Thymus (tissue), 11 donors: ENCODE measurements at regions not wholly inside any gene's neighbourhood (a gene's known extent, or its start where the extent isn't known, plus 50 kb on each side); places are given as distances from the start of the nearest gene placed in this dataset.

Source experiments
- DNase-seq, 9 donors: peaks; one replicate each; pipeline ENCODE4 v3.0.0-alpha.2; 2013; ENCODE audit warnings: low spot score in 9 of 9, low read depth in 6 of 9, missing footprints in 1 of 9
- H3K27ac ChIP-seq, 2 donors: one replicate each; pipeline ENCODE4 v1.5.1; 2013; ENCODE audit warnings: control low read depth in 1 of 2, low read depth in 1 of 2, low read length in 1 of 2, mild to moderate bottlenecking in 1 of 2, moderate library complexity in 1 of 2
- H3K27me3 ChIP-seq, 2 donors: one replicate each; pipeline ENCODE4 v1.5.1; 2013; ENCODE audit warnings: low read length in 1 of 2; ENCODE audit not compliant: control insufficient read depth in 2 of 2, insufficient read depth in 1 of 2
- H3K36me3 ChIP-seq, 2 donors: one replicate each; pipeline ENCODE4 v1.5.1; 2013; ENCODE audit warnings: low read length in 1 of 2, mild to moderate bottlenecking in 1 of 2, moderate library complexity in 1 of 2; ENCODE audit not compliant: control insufficient read depth in 2 of 2, insufficient read depth in 2 of 2
- H3K4me1 ChIP-seq, 2 donors: one replicate each; pipeline ENCODE4 v1.5.1; 2013; ENCODE audit warnings: low read length in 2 of 2; ENCODE audit not compliant: control insufficient read depth in 2 of 2, insufficient read depth in 2 of 2
- H3K4me3 ChIP-seq, 2 donors: one replicate each; pipeline ENCODE4 v1.5.1; 2013; ENCODE audit warnings: low read length in 2 of 2, control low read depth in 1 of 2, mild to moderate bottlenecking in 1 of 2
- H3K9me3 ChIP-seq, 2 donors: one replicate each; pipeline ENCODE4 v1.5.1; 2013; ENCODE audit warnings: low read length in 1 of 2, mild to moderate bottlenecking in 1 of 2; ENCODE audit not compliant: control insufficient read depth in 2 of 2, insufficient read depth in 1 of 2
- WGBS: extraction: QIAGEN DNeasy Blood & Tissue Kit; methylation state at CpG from one replicate; pipeline ENCODE4 v1.1.7; 2013; 5-methylcytosine and 5-hydroxymethylcytosine counted together
- donor health status: healthy.

DNA sequence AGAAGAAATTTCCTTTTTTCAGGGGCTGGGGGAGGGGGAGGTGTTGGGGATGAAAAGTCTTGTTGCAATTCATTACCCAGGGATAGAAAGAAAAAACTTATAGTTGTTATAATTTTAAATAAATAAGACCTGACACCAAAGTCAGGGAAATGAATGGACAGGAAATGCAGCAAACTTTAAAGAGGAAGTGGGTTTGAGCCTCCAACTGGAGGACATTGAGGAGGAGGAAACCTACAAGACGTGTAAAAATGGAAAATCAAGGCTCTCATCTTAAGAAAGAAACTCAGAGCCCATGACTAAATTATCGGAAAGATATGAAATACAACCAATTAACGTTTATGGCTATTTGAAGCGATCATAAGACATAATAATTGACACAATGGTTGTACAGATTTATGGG is 54.4 kb downstream of the NIBAN1 start:
- no peaks in the 10 kb centered on the region for H3K36me3 ChIP-seq
- no peaks in the 10 kb centered on the region for H3K9me3 ChIP-seq
- no peaks in the 10 kb centered on the region for H3K27me3 ChIP-seq
- H3K4me1 ChIP-seq, result no peaks in the 10 kb centered on the region
- no peak overlapping the region for H3K27ac ChIP-seq
- H3K4me3 ChIP-seq, result no peak overlapping the region
- WGBS, result 89% methylated on average over 4 of the region's 4 CpGs
- no peak for DNase-seq

DNA sequence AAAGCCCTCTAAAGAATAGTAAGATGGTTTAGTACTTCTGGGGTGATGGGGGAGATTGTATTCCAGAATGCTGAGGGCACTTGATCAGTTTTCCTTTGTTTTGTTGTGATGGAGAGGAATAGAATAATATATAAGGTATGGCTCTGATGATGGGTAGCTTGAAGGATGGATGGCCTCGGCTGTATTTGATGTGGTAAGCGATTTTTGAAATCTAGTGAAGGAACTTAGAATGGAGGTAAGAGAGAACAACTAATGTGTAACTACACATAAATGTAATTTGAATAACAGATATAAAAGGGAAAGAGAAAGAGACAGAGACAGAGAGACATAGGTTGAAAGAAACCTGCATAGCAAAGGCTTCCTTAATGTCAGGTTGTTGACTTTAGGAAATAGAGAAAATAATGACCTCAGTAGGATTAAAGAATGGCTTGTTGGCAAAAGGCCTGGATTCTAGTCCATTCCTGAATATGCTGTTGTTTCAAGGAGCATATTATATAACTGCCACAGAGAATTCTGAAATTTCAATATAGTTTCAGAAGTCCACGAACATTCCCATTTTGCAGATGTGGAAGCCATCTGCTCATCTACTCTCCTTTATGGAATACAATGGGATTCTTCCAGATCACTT is 58.7 kb downstream of the NIBAN1 start:
- no peak for DNase-seq
- WGBS, result 98% methylated on average over 3 of the region's 3 CpGs
- no peaks in the 10 kb centered on the region for H3K36me3 ChIP-seq
- H3K27ac ChIP-seq, result no peak overlapping the region
- no peaks in the 10 kb centered on the region for H3K4me1 ChIP-seq
- no peak overlapping the region for H3K4me3 ChIP-seq
- no peaks in the 10 kb centered on the region for H3K27me3 ChIP-seq
- H3K9me3 ChIP-seq, result no peaks in the 10 kb centered on the region

DNA sequence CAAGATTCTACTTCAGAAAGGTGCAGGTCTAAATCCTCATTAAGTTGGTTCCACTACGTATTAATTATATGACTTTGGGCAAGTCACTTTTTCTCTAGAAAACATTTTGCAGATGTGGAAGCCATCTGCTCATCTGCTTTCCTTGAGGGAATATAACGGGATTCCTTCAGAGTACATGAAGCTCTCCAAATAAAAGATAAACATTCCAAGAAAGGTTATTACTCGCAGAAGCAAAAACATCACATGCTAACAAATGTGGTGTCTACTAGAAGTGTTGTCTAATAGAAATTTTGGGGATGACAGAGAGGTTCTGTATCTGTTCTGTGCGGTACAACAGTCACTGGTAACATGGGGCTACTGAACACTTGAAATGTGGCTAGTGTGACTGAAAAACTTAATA is 60.2 kb downstream of the NIBAN1 start:
- H3K27me3 ChIP-seq, result no peaks in the 10 kb centered on the region
- H3K27ac ChIP-seq, result no peak overlapping the region
- 98% methylated on average over 4 of the region's 4 CpGs for WGBS
- H3K9me3 ChIP-seq, result no peaks in the 10 kb centered on the region
- DNase-seq, result no peak
- no peaks in the 10 kb centered on the region for H3K36me3 ChIP-seq
- H3K4me3 ChIP-seq, result no peak overlapping the region
- no peaks in the 10 kb centered on the region for H3K4me1 ChIP-seq

DNA sequence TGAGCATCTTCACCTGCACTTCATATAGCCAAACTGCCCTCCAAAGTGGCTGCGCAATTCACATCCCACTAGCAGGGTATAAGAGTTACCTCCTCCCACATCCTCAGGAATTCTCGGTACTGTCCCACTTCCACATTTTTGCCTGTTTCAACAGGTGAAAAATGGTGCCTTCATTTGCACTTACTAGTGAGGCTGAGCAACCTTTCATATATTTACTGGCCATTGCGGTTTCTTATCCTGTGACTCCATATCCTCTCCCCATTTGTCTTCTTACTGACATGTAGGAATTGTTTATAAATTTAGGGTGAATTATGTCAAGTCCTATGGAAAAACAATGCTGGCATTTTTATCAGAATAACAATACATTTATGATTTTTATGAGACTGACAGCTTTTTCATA is 61.9 kb downstream of the NIBAN1 start:
- H3K27me3 ChIP-seq, result no peaks in the 10 kb centered on the region
- no peaks in the 10 kb centered on the region for H3K9me3 ChIP-seq
- H3K27ac ChIP-seq, result no peak overlapping the region
- no peaks in the 10 kb centered on the region for H3K4me1 ChIP-seq
- no peaks in the 10 kb centered on the region for H3K36me3 ChIP-seq
- no peak overlapping the region for H3K4me3 ChIP-seq
- WGBS, result 93% methylated on average over 3 of the region's 3 CpGs
- DNase-seq, result no peak

DNA sequence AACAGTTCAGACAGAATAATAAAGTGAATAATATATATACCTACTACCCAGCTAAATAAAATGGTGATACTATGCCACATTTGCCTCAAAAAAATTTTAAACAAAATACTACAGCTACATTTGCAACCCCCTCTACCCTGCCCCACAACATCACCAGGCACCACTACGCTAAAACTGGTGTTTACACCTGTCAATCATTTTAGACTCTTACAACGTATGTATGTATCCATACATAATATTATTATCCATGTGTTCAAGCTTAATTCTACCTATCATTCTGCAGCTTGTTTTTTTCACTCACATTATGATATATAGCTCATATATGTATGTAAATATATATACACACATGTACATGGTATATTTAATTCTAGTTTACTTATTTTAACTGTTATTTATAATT is 62.5 kb downstream of the NIBAN1 start:
- Histone ChIP-seq H3K4me1 (no peaks in the 10 kb centered on the region), H3K36me3 (no peaks in the 10 kb centered on the region), H3K27me3 (no peaks in the 10 kb centered on the region), H3K4me3 (no peak overlapping the region), H3K27ac (no peak overlapping the region), H3K9me3 (no peaks in the 10 kb centered on the region)
- WGBS, result 98% methylated on average over 2 of the region's 2 CpGs
- DNase-seq, result no peak

- no peak overlapping the region for H3K27ac ChIP-seq
- 95% methylated on average over 1 of the region's 1 CpG for WGBS
- no peaks in the 10 kb centered on the region for H3K4me1 ChIP-seq
- no peak for DNase-seq
- H3K4me3 ChIP-seq, result no peak overlapping the region
- no peaks in the 10 kb centered on the region for H3K36me3 ChIP-seq
- H3K9me3 ChIP-seq, result no peaks in the 10 kb centered on the region
- no peaks in the 10 kb centered on the region for H3K27me3 ChIP-seq
Measured at GRCh38 chr1:184911103-184911745, 63.1 kb downstream of the NIBAN1 start.

DNA sequence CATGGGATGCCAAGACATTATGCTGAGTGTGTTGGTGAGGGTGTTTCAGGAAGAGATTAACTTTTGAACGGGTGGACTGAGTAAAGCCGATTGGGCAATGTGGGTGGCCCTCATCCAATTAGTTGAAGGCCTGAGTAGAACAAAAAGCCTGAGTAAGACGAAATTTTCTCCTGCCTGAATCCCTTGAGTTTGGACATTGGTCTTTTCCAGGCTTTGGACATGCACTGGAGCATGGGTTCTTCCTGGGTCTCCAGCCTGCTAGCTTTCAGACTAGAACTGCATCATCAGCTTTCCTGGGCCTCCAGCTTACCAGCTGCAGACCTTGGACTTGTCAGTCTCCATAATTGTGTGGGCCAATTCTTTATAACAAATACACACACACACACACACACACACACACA is 63.6 kb downstream of the NIBAN1 start:
- H3K9me3 ChIP-seq, result no peaks in the 10 kb centered on the region
- WGBS, result 92% methylated on average over 3 of the region's 3 CpGs
- H3K27me3 ChIP-seq, result no peaks in the 10 kb centered on the region
- no peak overlapping the region for H3K27ac ChIP-seq
- no peaks in the 10 kb centered on the region for H3K4me1 ChIP-seq
- H3K4me3 ChIP-seq, result no peak overlapping the region
- DNase-seq, result no peak
- H3K36me3 ChIP-seq, result no peaks in the 10 kb centered on the region

DNA sequence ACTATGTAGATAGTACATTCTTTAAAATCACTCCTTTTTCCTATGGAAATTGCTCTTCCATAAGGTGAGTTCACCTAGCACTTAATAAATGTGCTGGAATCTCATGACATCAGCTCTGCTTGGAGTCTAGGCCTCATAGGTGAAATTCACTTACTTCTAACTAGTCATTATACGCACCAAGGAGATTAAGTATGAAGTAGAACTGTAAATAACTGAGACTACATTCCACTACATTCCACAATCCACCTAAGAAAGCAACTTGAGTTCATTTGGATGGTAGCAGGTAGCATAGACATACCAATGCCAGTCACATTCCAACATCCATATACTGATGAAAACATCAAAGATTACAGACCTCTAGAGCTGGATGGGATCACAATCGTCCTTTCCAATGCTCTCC is 64.3 kb downstream of the NIBAN1 start:
- Histone ChIP-seq H3K36me3 (no peaks in the 10 kb centered on the region), H3K9me3 (no peaks in the 10 kb centered on the region), H3K27me3 (no peaks in the 10 kb centered on the region), H3K4me3 (no peak overlapping the region), H3K4me1 (no peaks in the 10 kb centered on the region), H3K27ac (no peak overlapping the region)
- WGBS, result 96% methylated on average over 2 of the region's 2 CpGs
- no peak for DNase-seq

DNA sequence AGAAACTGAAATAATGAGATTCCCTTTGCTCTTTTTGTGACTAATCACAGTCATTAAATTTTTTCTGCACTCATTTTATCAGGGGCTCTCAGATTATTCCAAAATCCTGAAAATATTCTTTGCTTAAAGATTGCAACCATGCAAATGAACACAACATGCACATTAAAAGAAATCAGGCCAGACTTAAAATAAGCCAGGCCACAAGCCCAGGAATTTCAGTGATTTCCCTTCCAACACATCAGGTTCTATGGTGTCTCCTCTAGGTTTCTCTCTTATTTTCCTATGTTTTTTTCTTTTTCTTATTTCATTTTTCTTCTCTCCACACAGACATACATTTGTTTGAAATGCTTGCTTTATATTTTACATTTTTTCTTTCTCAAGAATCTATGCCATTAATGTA is 65.3 kb downstream of the NIBAN1 start:
- Histone ChIP-seq H3K9me3 (no peaks in the 10 kb centered on the region), H3K4me3 (no peak overlapping the region), H3K36me3 (no peaks in the 10 kb centered on the region), H3K27ac (no peak overlapping the region), H3K27me3 (no peaks in the 10 kb centered on the region), H3K4me1 (no peaks in the 10 kb centered on the region)
- no peak for DNase-seq
